ENCODE measurements at regions not wholly inside any gene's neighbourhood (a gene's known extent, or its start where the extent isn't known, plus 50 kb on each side); places are given as distances from the start of the nearest gene placed in this dataset.
"Not testable (repeated sequence)": the region's sequence is repeated elsewhere in the genome, so short reads cannot be mapped to it uniquely, and the experiment has no call there.

GRCh38 chr2:154520951-154521350, 177.5 kb upstream of the KCNJ3 start:
- not testable (repeated sequence) for TF ChIP-seq POLR2A (IDR thresholded peaks at IDR 0.05; ENCODE audit: low read length); GATA1 (IDR thresholded peaks at IDR 0.05; ENCODE audit: low read depth, low read length)
